Stimulated activated CD4-positive, alpha-beta T cell treated with anti-CD3 and anti-CD28 coated beads, TNF-alpha, amount 100 ng/mL, for 24 hours (primary cell): ENCODE measurements at regions not wholly inside any gene's neighbourhood (a gene's known extent, or its start where the extent isn't known, plus 50 kb on each side); places are given as distances from the start of the nearest gene placed in this dataset.

Experiments used
- DNase-seq, 3 experiments: peaks; one replicate each; pipeline ENCODE4 v3.0.0-alpha.2; 2020; ENCODE audit warnings: low read depth in 3 of 3

DNA sequence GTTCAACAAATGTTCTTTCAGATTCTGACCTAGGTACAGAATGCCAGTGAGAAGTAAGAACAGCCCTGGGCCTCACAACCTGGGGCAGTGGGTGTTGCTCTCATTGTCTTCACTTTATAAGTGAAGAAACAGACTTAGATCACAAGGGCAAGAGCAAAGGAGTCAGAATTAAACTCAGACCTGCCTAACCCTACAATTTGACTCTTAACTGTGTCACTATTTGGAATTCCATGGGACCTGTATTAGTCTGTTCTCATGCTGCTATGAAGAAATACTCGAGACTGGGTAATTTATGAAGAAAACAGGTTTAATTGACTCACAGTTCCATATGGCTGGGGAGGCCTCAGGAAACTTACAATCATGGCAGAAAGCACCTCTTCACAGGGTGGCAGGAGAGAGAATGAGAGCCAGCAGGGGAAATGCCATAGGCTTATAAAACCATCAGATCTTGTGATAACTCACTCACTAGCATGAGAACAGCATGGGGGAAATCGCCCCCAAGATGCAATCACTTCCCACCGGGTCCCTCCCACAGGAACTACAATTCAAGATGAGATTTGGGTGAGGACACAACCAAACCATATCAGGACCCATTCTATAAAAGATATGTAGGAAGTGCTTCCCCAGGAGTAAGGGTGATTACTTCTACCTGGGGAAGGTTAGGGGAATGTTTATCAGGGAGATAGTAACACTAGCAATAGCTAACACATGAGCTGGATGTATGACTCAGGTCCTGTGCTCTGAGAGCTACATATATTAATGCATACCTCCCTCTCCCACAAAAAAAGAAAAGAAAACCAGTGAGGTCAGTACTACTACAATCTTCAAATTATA is 270.1 kb downstream of the SOX9 start:
- no peak for DNase-seq

DNA sequence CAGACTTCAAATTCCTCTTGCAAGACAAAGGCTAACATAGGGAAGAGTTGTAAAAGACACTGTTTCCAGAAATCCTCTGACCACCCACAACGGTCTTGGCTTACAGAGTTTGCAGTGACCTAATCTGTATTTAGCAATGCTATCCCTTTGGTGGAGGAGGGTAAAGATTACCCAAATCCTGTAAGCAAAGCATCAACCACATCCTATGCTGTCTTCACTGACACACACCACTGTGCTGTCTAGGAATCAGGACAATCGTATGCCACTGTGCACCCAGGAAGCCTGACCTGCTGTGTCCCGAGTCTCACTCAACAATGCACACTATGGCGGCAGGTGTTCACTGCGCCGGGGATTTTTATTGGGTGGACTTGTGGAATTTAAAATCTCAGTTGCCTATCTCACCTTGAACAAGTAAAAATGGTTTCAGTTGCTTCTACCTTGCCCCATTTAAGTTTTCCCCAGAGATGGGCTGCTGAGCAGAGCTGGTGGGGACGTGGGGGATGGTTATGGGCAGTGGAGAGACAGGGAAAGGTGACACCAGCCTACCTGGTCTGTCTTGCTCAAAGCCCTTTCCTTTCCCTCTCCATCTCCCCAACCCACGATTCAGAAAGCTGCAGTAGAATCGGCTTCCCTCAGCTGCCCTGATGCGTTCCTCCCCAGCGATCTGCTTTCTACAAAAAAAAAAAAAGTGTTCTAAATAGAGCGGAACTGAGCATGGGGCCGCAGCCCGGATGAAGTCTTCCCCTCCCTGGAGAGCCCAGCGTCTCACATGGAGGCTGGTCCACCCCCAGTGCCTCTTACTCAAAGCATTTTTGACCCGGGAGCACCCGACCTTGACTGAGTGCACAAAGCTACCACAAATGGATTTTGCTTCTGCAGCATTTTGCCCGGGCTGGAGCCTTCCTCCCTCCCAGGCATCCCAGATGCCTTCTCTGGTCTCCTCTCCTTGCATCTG is 271.5 kb downstream of the SOX9 start:
- no peak for DNase-seq

DNA sequence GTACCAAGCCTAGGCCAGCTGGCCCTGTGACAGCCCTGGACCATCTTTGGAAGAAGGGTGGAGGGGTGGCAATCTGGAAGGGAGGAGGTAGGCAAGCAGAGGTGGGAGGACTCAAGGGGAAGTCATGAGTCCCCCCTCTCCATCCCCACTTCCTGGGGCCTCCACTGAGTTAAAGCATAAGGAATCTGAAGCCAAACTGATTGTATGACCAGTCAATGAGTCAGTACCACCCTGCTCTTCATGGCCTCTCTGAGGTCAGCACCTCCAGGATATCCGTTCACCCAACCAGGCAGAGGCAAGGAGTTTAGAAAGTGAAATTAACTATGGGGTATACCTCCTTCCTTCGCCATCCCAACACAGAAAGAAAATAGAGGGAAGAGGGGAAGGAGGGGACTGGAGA is 272.7 kb downstream of the SOX9 start:
- DNase-seq, result no peak

DNA sequence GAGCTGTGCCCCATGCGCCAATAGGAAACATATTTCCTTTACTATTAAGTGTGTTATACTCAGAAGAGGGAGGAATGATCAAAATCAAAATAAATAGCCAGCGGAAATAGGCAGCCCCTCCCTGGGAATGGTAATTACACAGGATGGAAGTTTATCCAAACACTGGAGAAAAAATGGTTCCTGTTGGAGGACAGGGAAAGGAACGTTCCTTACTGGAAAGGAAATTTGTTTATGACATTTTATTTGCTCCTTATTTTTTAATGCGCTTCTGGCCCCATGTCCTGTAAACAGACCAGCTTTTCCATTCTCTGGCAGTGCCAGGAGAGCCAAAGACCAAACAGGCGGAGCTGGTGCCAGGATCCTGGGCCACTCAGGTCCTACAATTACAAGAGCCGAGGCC is 273.7 kb downstream of the SOX9 start:
- no peak for DNase-seq

DNA sequence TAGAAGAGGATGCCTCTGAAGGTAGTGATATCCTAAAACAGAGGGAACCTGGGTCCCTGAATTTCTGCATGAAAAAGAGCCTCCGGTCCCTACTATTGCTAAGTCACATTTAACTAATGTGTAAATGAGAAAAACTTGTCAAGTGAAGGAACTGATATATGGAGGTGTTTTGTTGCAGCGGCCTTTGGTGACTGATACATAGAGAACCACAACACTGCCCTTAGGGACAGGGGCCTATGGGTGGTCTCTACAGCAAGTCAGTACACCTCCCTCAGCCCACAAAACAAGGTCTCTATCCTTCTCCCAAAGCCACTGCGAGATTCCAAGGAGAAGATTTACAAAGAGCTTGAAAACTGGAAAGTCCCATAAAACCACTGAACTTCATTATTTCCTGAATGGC is 275.3 kb downstream of the SOX9 start:
- no peak for DNase-seq

DNA sequence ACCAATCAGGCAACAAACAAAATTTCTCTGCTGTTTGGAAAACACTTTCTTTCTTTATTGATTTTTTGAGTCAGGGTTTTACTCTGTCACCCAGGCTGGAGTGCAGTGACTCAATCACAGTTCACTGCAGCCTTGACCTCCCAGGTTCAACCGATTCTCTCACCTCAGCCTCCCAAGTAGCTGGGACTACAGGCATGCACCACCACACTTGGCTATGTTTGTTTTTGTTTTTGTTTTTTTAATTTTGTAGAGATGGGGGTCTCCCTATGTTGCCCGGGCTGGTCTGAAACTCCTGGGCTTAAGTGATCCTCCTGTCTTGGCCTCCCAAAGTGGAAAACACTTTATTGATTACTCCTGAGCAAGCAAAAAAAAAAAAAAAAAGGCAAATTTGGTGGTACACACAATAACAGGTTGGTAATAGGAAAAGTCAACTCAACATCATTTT is 276.4 kb downstream of the SOX9 start:
- DNase-seq, result no peak

DNA sequence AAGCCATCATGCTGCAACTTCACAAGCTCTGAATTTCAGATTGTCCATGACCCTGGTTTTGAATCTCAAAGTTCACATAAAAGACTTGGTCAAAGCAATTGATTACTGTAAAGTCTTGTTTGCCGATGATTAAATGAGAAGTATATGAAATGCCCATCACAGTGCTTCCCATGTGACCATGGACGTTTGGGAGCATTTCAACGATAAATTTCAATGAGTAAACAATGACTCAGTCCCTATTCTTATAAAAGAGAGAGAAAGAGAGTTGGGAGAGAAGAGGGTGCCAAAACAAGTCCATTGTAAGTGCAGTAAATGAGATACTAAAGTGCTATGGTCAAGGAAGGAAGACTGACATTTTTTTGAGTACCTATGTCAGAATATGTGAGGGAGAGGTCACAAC is 276.9 kb downstream of the SOX9 start:
- DNase-seq, result no peak

DNA sequence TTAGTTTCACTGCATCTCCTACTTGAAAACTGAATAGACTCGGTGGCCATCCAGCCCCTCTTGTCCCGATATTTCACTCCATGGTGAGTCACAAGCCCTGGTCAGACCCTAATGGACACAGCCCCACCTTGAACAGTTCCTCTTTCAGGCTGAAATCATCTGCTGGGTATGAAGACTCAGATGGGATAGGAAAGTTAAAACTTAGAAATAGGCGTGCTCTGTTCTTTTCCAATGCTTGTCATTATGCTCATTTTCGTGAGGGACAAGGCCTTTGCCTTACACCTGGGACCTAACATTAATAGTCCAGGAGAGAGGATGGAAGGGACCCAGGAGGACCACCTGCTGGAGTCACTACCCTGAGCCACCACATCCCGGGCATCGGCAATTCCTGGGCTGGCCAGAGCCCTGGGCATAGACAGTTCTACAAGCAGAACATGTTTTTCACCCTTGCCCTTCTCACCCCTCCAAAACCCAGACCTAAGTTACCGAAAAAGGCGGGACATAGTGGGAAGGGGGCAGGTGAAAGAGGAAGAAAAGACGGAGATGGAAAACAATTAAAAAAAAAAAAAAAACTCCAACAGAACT is 278.3 kb downstream of the SOX9 start:
- DNase-seq, result no peak

DNA sequence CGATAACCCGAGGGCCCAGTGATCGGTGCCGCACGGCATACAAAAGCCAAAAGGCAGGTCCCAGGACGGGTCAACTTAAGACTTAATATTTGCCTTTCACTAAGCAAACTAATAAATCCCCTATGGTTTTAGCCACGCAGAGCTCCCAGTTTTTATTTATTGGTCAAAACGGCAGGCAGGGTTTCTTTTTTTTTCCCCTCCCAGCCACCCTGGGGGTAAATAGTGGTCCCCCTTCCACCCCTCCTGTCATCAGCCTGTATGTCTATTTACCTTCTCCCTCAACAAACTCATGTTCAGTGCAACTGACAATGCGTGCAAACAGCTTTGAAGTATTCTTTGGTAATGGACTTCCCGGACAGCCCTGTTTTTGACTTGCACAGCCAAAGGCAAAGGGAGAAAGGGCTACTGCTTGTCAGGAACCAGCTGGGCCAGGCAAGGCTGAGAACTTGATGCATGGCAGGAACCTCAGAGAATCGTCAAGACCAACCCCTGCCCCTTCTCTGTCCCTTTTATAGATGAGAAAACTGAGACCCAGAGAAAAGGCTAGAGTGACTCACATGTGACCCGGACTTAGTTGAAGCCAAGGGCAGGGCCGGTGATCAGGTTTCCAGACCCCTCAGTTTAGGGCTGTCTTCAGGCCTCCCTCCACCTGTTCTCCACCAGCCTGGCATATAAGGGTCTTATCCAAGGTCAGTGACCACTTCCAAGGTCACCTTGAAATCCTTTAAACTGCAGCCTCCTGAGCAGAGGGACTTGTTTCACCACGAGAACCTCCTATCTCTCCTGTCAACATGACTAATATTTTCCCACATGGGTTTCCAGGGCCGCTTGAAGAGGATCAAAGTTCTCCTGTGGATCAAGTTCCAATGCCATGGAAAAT is 279.0 kb downstream of the SOX9 start:
- DNase-seq, result no peak

DNA sequence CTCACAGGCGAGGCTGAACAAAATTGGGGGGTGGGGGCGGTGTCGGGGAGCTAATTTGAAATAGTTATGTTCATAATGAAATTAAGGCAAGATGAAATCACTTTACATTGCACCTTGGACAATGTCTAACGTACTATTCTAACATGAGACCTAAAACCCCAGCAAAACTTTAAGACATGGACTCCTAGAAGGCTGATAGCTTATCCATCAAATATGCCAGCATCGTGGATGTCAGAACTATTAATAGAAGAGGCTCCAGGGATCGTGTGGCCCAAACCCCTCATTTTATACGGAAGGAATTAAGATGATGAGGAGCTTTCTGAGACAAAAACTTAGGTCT is 279.6 kb downstream of the SOX9 start:
- no peak for DNase-seq

DNA sequence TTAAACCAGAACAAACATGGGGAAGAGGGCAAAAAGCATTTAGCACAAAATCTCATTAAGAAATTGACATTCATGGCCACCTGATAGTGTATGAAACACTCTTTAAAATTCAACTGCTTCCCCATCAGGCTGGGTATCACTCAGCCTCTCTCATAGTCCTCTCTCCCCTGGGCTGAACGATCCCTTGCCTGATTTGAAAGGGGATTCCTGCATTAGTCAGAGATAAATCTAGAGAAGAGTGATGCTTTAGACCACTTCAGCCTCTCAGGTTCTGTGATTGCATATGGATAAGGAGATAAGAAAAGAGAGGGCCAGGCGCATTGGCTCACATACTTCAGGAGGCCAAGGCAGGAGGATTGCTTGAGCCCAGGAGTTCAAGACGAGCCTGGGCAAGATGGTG is 280.0 kb downstream of the SOX9 start:
- DNase-seq, result no peak

DNA sequence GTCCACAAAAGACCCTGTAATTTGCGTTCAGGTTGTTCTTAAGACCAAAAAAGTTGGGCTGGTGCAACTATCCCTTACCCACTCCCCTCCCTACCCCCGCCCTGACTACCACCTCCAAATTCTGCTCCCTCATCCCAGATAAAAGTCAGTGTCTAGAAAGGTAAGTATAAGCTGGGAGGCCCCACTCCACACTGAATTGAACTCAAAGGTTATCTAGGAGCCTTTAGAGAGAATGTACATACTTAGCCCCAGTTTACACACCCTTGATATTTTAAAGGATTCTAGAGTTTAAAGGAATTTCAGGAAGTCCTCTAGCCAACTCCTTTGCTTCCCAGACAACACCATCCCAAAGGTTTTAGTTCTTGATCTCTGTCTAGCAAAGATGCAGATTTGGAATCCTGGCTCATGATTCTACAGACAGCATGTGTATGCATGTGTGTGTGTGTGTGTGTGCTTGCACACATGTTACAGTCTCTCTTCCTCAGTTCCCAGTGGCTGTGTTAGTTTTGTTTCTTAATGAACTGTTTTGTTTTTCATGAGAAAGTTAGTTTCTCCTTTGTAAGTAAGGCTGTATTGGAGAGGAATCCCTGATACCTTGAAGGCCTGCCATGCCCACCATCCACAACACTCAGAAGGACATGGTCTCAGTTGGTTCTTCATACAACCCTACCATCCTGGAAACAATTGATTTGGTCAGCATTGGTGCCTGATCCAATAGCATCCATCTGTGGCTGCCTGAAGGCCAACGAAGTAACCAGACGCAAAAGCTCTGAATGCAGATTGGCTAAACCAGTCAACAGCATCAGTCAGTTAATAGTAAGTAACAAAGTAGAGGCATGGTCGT is 281.3 kb downstream of the SOX9 start:
- no peak for DNase-seq

DNA sequence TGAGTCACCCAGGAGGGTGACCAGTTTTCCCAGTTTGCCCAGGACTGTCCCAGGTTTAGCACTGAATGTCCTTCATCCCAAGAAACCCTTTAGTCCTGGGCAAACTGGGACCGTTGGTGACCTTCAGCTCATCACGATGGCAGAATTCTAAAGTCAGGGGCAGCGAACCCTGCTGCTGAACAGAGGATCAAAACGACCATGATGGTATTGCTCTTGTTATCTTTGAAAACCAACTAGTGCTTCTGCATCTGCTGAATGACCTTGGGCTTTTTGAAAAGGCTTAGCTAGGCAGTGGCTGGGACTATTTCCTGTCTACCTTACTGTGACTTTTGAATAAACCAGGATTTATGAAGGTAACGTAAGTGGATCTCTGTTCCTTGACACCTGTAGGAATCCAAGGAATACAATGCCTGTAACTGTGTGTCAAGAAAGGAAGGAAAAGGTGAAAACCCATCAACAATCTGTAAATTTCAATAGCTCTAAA is 281.9 kb downstream of the SOX9 start:
- DNase-seq, result no peak

DNA sequence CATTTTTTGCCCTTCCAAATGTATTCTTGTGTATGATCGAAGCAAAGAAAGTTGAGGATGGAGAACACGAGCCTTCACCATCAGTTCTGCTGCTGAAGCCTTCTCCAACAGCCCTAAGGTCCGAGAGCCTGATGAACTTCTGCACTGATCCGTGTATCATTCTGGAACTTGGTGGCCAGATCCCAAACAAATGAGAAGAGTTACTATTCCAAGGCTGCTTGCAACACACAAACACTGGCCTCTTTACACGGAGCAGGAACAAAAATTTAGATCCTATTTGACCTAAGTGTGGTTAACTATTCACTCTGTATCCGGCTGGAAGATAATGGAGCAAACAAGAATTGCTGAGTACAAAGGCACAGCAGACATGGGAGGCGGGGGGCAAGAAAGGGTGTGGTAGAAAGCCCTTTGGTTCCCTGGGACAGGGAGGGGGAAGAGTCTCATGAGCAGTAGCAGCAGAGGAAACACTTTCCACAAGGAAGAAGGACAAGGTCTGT is 282.9 kb downstream of the SOX9 start:
- DNase-seq, result no peak

DNA sequence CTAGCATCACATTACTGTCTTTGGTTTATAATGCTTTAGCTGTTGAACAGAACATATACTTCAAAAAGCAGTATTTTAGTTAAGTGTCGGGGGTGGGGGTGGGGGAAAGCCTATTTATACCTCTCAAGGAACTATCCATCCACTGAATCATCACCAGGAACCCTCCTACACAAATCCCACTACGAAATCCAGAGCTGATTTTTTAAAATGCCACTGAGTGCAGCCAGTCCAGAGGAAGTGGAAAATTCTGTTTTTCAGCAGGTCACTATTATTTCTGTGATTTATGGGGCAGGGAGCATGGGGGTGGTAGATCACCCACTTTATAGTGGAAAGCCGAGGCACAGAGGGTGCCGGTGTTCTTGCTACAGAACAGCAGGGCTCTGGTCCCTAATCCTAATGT is 284.1 kb downstream of the SOX9 start:
- DNase-seq, result no peak

DNA sequence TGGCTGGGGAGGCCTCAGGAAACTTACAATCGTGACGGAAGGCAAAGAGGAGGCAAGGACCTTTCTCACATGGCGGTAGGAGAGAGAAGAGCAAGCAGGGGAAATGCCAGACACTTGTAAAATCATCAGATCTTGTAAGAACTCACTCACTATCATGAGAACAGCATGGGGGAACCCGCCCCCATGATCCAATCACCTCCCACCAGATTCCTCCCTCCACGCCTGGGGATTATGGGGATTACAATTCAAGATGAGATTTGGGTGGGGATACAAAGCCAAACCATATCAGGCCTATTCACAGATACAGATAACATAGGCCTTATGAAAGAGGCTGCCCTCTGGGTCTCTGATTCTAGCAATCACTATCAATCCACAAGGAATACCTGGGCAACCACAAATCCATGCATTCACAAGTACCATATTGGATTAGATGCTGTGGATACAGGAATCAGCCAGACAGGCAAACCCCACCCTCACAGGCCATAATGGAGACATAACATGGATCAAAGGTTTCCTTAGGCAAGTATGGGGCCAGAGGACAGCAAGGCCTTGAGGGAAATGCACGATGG is 284.9 kb downstream of the SOX9 start:
- DNase-seq, result no peak

DNA sequence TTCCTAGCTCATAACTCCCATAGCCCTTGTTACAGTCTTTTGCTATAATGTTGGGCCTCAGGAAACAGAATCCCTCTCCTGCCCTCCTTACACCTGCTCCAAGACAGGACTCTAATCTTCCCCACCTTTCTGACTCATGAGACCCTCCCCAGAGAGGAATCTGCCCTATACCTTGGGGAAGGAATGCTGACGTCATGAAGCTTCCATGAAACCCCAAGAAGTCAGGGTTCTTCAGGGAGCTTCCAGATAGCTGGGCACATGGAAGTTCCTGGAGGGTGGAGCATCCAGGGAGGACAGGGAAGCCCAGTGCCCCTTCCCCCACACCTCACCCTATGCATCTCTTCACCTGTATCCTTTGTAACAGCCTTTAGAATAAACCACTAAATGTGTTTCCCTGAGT is 285.7 kb downstream of the SOX9 start:
- no peak for DNase-seq

DNA sequence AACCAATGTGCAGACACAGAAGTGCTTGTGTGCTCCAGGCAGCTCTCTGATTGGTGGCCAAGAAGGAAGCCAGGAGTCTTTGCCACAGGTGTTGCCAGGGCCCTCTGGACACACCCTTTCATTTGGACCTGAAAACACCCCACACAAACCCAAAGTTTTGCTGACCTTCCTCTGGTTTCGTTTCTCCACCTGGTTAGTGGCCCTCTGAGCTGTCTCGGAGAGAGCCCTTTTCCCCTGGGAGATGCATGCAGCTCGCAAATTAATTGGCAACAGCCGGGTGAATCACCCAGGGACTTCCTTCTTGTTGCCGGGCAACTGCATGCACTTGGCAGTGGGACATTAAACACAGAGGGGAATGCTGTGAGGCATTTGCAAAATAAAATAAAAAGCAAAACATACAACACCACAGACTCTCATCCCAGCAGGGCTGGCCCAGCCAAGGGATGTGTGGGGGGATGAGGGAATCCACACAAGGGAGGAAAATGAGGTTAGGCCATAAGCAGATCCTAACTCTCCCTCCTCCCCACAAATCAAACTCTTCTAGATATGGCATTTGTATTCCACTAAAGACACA is 286.6 kb downstream of the SOX9 start:
- no peak for DNase-seq

DNA sequence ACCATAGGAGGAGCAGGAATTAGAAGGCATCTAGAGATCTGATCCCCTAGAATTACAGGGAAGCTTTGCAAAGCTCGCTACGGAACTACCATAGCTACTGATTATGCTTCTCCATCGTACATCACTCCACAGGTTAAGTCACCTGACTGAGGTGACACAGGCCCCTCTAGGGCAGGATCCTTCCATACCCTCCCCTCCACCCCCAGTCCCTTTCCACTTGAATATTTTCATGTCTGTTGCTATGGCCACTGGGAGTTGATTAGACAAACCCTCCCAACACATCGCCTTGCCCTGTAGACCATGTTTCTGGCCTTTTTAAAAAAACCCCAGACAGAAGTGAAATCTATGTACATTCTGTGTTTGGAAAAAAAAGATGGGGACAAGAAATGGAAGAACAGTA is 287.1 kb downstream of the SOX9 start:
- DNase-seq, result no peak

DNA sequence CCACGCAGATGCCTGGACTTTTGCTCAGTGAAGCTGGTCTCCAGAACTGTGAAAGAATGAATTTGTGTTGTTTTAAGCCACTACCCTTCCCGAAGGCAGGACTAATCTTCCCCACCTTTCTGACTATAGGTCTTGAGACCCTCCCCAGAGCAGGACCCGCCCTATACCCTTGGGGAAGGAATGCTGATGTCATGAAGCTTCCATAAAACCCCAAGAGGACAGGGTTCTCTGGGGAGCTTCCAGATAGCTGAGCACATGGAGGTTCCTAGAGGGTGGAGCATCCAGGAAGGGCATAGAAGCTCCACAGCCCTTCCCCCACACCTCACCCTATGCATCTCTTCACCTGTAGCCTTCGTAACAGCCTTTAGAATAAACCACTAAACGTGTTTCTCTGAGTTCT is 287.8 kb downstream of the SOX9 start:
- no peak for DNase-seq
